WTC11 (cell line): ENCODE measurements at regions not wholly inside any gene's neighbourhood (a gene's known extent, or its start where the extent isn't known, plus 50 kb on each side); places are given as distances from the start of the nearest gene placed in this dataset.

Experiments
- ATAC-seq: fragments of 200-7000 bp; cut with Tn5 transposase; 2 replicates; pipeline ENCODE4 v1.10.0; 2021; ENCODE audit warnings: mild to moderate bottlenecking, moderate library complexity
- CTCF ChIA-PET: fragments of 300-600 bp; sonication (Branson Sonifier 250); formaldehyde crosslinking; loops from one replicate; lab custom pipeline; 2021; ENCODE audit warnings: antibody characterized with exemption; lab: Charles Lee
- POLR2A ChIA-PET: fragments of 350-600 bp; sonication (Branson Sonifier 250); formaldehyde crosslinking; loops from one replicate; lab custom pipeline; 2021; ENCODE audit warnings: antibody characterized with exemption; lab: Charles Lee
- DNase-seq: peaks from one replicate; pipeline ENCODE4 v3.0.0; 2021; ENCODE audit warnings: low spot score
- H3K27ac Mint-ChIP-seq: 2 replicates; pipeline ENCODE4 v1.8.0; 2021; ENCODE audit warnings: mixed read lengths
- H3K27me3 Mint-ChIP-seq: 2 replicates; pipeline ENCODE4 v1.8.0; 2021; ENCODE audit warnings: low read depth, mild to moderate bottlenecking, moderate library complexity, mixed read lengths
- H3K36me3 Mint-ChIP-seq: 2 replicates; pipeline ENCODE4 v1.8.0; 2021; ENCODE audit warnings: mixed read lengths
- H3K4me1 Mint-ChIP-seq: 2 replicates; pipeline ENCODE4 v1.8.0; 2022; ENCODE audit warnings: mixed read lengths
- H3K4me3 Mint-ChIP-seq: 2 replicates; pipeline ENCODE4 v1.8.0; 2021; ENCODE audit warnings: mild to moderate bottlenecking, moderate library complexity, mixed read lengths
- H3K9me3 Mint-ChIP-seq: 2 replicates; pipeline ENCODE4 v1.8.0; 2021; ENCODE audit warnings: mixed read lengths
- ETV6 ChIP-seq: sonication (generic); formaldehyde crosslinking; IDR thresholded peaks from 2 replicates; pipeline ENCODE4 v1.8.1; 2022; ENCODE audit warnings: mild to moderate bottlenecking, missing genetic modification reagents
- FOXJ3 ChIP-seq: sonication (generic); formaldehyde crosslinking; IDR thresholded peaks from 2 replicates; pipeline ENCODE4 v1.9.0; 2021; ENCODE audit warnings: missing genetic modification reagents, mild to moderate bottlenecking, borderline replicate concordance
- IRF2 ChIP-seq: sonication (generic); formaldehyde crosslinking; IDR thresholded peaks from 2 replicates; pipeline ENCODE4 v1.8.0; 2022; ENCODE audit warnings: low read depth, missing genetic modification reagents, borderline replicate concordance
- JAZF1 ChIP-seq: fragments of 250-450 bp; sonication (Bioruptor Pico); IDR thresholded peaks from 2 replicates; pipeline ENCODE4 v1.9.0; 2021; ENCODE audit warnings: moderate library complexity, mild to moderate bottlenecking, inconsistent platforms
- KAT7 ChIP-seq: sonication (generic); formaldehyde crosslinking; IDR thresholded peaks from 2 replicates; pipeline ENCODE4 v1.8.1; 2023; ENCODE audit warnings: missing genetic modification reagents, mild to moderate bottlenecking, borderline replicate concordance
- MYBL2 ChIP-seq: sonication (generic); formaldehyde crosslinking; IDR thresholded peaks from 2 replicates; pipeline ENCODE4 v1.8.1; 2023; ENCODE audit warnings: mild to moderate bottlenecking, moderate library complexity, missing genetic modification reagents
- NR1H2 ChIP-seq: sonication (generic); formaldehyde crosslinking; IDR thresholded peaks from 2 replicates; pipeline ENCODE4 v1.9.0; 2021; ENCODE audit warnings: mild to moderate bottlenecking, moderate library complexity, missing genetic modification reagents
- SOX15 ChIP-seq: fragments of 250-450 bp; sonication (Bioruptor Pico); IDR thresholded peaks from 2 replicates; pipeline ENCODE4 v1.9.0; 2021; ENCODE audit warnings: mild to moderate bottlenecking
- SP1 ChIP-seq: sonication (generic); formaldehyde crosslinking; conservative IDR thresholded peaks from 2 replicates; pipeline ENCODE4 v1.8.1; 2022; ENCODE audit warnings: missing genetic modification reagents
- TEAD1 ChIP-seq: sonication (generic); formaldehyde crosslinking; IDR thresholded peaks from 2 replicates; pipeline ENCODE4 v1.8.0; 2022; ENCODE audit warnings: mild to moderate bottlenecking, missing genetic modification reagents
- ZNF232 ChIP-seq: sonication (generic); formaldehyde crosslinking; IDR thresholded peaks from 2 replicates; pipeline ENCODE4 v1.8.0; 2022; ENCODE audit warnings: mild to moderate bottlenecking, missing genetic modification reagents
- ZNF671 ChIP-seq: fragments of 250-450 bp; sonication (Bioruptor Pico); IDR thresholded peaks from 2 replicates; pipeline ENCODE4 v1.8.0; 2021; ENCODE audit warnings: mild to moderate bottlenecking
- TF ChIP-seq, protein P1 (sequence below): sonication (generic); formaldehyde crosslinking; IDR thresholded peaks from 2 replicates; pipeline ENCODE4 v1.8.1; 2023; ENCODE audit warnings: mild to moderate bottlenecking, missing genetic modification reagents, borderline replicate concordance
- TF ChIP-seq, protein P2 (sequence below): sonication (generic); formaldehyde crosslinking; IDR thresholded peaks from 2 replicates; pipeline ENCODE4 v1.8.0; 2022; ENCODE audit warnings: mild to moderate bottlenecking, missing genetic modification reagents
- TF ChIP-seq, protein P3 (sequence below): sonication (generic); formaldehyde crosslinking; IDR thresholded peaks from 2 replicates; pipeline ENCODE4 v1.8.1; 2023; ENCODE audit warnings: mild to moderate bottlenecking, moderate library complexity, missing genetic modification reagents
- TF ChIP-seq, protein P4 (sequence below): sonication (generic); formaldehyde crosslinking; IDR thresholded peaks from 2 replicates; pipeline ENCODE4 v1.8.0; 2023; ENCODE audit warnings: mild to moderate bottlenecking, missing genetic modification reagents
- TF ChIP-seq, protein P5 (sequence below): sonication (generic); formaldehyde crosslinking; IDR thresholded peaks from 2 replicates; pipeline ENCODE4 v1.8.1; 2022; ENCODE audit warnings: mild to moderate bottlenecking, moderate library complexity, missing genetic modification reagents
- TF ChIP-seq, protein P6 (sequence below): fragments of 250-450 bp; sonication (Bioruptor Pico); IDR thresholded peaks from 2 replicates; pipeline ENCODE4 v1.9.0; 2021; ENCODE audit warnings: mild to moderate bottlenecking
- TF ChIP-seq, protein P7 (sequence below): sonication (generic); formaldehyde crosslinking; conservative IDR thresholded peaks from 2 replicates; pipeline ENCODE4 v1.8.1; 2023; ENCODE audit warnings: mild to moderate bottlenecking, low read depth, missing genetic modification reagents, moderate library complexity
- TF ChIP-seq, protein P8 (sequence below): sonication (generic); formaldehyde crosslinking; IDR thresholded peaks from 2 replicates; pipeline ENCODE4 v1.8.1; 2023; ENCODE audit warnings: mild to moderate bottlenecking, missing genetic modification reagents

DNA sequence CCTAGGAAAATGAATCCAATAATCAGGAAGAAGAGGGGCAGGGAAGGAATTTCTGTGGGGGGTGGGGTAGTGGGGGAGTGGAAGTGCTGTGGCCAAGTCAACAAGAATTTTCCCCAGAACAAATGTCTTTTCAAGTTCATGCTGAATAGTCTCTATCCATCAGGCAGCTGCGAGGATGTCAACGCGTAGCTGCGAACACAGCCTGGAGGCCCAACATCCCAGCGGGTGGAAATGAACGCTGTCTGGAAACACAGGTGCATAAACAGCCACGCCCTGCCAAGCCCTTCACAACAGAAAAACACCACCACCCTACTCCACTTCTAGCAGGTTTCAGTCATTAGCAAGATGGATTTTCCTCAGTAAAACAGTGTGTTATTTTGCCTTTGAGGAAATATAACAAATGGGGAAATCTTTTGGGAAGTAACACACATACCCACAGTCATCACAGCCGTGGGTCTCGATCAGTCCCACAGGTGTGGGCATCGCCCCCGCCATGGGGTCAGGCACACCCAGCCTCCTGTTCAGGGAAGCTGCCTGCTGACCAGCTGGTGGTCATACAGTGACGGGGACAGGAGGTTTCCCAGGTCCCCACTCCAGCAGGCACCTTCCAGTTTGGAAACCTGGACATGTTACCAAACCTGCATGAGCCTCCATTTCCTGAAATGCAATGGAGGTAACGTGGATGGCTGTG, 112.1 kb upstream of the THBS2 start (continued):
- no peak for TF ChIP-seq SP1 (CRISPR knock-in tag)
- TF ChIP-seq TEAD1 (CRISPR knock-in tag), result no peak
- TF ChIP-seq, protein P1, sequence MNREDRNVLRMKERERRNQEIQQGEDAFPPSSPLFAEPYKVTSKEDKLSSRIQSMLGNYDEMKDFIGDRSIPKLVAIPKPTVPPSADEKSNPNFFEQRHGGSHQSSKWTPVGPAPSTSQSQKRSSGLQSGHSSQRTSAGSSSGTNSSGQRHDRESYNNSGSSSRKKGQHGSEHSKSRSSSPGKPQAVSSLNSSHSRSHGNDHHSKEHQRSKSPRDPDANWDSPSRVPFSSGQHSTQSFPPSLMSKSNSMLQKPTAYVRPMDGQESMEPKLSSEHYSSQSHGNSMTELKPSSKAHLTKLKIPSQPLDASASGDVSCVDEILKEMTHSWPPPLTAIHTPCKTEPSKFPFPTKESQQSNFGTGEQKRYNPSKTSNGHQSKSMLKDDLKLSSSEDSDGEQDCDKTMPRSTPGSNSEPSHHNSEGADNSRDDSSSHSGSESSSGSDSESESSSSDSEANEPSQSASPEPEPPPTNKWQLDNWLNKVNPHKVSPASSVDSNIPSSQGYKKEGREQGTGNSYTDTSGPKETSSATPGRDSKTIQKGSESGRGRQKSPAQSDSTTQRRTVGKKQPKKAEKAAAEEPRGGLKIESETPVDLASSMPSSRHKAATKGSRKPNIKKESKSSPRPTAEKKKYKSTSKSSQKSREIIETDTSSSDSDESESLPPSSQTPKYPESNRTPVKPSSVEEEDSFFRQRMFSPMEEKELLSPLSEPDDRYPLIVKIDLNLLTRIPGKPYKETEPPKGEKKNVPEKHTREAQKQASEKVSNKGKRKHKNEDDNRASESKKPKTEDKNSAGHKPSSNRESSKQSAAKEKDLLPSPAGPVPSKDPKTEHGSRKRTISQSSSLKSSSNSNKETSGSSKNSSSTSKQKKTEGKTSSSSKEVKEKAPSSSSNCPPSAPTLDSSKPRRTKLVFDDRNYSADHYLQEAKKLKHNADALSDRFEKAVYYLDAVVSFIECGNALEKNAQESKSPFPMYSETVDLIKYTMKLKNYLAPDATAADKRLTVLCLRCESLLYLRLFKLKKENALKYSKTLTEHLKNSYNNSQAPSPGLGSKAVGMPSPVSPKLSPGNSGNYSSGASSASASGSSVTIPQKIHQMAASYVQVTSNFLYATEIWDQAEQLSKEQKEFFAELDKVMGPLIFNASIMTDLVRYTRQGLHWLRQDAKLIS, result no peak
- no peak for TF ChIP-seq ETV6
- no peak for TF ChIP-seq NR1H2 (CRISPR knock-in tag)
- no peak for TF ChIP-seq ZNF671 (CRISPR knock-in tag)
- no peak for TF ChIP-seq SOX15
- TF ChIP-seq, protein P2, sequence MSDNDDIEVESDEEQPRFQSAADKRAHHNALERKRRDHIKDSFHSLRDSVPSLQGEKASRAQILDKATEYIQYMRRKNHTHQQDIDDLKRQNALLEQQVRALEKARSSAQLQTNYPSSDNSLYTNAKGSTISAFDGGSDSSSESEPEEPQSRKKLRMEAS (CRISPR knock-in tag), result no peak
- TF ChIP-seq, protein P3, sequence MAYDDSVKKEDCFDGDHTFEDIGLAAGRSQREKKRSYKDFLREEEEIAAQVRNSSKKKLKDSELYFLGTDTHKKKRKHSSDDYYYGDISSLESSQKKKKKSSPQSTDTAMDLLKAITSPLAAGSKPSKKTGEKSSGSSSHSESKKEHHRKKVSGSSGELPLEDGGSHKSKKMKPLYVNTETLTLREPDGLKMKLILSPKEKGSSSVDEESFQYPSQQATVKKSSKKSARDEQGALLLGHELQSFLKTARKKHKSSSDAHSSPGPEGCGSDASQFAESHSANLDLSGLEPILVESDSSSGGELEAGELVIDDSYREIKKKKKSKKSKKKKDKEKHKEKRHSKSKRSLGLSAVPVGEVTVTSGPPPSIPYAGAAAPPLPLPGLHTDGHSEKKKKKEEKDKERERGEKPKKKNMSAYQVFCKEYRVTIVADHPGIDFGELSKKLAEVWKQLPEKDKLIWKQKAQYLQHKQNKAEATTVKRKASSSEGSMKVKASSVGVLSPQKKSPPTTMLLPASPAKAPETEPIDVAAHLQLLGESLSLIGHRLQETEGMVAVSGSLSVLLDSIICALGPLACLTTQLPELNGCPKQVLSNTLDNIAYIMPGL, result no peak

DNA sequence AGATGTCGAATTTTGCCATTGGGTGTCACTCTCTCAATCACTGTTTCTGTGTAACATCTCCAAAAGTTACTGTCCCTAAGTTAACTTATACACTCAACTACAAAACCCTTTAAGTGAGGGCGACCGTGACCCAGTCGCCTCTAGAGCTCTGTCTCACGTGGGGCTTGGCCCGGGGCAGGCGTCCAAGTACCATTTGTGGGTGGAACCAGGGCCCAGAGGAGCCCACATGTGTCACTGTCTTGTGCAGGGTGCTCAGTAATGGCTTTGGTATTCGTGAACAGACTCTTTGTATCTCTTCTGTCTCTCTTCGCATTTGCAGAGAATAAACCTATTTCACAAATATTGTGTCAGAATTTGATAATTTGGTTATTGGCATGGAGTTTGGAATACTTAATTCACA, 109.9 kb upstream of the THBS2 start:
- POLR2A ChIA-PET, result no interaction called here
- H3K9me3 Mint-ChIP-seq, result peaks cover 22% of the 10 kb centered on the region
- ATAC-seq, result no peak
- no peak overlapping the region for H3K27ac Mint-ChIP-seq
- H3K27me3 Mint-ChIP-seq, result peaks cover 6% of the 10 kb centered on the region
- no peak for DNase-seq
- H3K4me3 Mint-ChIP-seq, result no peak overlapping the region
- peaks cover 15% of the 10 kb centered on the region for H3K36me3 Mint-ChIP-seq
- no peaks in the 10 kb centered on the region for H3K4me1 Mint-ChIP-seq
- CTCF ChIA-PET, result no interaction called here
- TF ChIP-seq, protein P4, sequence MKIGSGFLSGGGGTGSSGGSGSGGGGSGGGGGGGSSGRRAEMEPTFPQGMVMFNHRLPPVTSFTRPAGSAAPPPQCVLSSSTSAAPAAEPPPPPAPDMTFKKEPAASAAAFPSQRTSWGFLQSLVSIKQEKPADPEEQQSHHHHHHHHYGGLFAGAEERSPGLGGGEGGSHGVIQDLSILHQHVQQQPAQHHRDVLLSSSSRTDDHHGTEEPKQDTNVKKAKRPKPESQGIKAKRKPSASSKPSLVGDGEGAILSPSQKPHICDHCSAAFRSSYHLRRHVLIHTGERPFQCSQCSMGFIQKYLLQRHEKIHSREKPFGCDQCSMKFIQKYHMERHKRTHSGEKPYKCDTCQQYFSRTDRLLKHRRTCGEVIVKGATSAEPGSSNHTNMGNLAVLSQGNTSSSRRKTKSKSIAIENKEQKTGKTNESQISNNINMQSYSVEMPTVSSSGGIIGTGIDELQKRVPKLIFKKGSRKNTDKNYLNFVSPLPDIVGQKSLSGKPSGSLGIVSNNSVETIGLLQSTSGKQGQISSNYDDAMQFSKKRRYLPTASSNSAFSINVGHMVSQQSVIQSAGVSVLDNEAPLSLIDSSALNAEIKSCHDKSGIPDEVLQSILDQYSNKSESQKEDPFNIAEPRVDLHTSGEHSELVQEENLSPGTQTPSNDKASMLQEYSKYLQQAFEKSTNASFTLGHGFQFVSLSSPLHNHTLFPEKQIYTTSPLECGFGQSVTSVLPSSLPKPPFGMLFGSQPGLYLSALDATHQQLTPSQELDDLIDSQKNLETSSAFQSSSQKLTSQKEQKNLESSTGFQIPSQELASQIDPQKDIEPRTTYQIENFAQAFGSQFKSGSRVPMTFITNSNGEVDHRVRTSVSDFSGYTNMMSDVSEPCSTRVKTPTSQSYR, result no peak
- TF ChIP-seq, protein P5, sequence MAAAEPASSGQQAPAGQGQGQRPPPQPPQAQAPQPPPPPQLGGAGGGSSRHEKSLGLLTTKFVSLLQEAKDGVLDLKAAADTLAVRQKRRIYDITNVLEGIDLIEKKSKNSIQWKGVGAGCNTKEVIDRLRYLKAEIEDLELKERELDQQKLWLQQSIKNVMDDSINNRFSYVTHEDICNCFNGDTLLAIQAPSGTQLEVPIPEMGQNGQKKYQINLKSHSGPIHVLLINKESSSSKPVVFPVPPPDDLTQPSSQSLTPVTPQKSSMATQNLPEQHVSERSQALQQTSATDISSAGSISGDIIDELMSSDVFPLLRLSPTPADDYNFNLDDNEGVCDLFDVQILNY (CRISPR knock-in tag), result no peak
- TF ChIP-seq IRF2 (CRISPR knock-in tag) (no peak), TEAD1 (CRISPR knock-in tag) (no peak), FOXJ3 (no peak), KAT7 (no peak), MYBL2 (CRISPR knock-in tag) (no peak), ZNF232 (no peak), JAZF1 (CRISPR knock-in tag) (no peak)
- TF ChIP-seq, protein P6, sequence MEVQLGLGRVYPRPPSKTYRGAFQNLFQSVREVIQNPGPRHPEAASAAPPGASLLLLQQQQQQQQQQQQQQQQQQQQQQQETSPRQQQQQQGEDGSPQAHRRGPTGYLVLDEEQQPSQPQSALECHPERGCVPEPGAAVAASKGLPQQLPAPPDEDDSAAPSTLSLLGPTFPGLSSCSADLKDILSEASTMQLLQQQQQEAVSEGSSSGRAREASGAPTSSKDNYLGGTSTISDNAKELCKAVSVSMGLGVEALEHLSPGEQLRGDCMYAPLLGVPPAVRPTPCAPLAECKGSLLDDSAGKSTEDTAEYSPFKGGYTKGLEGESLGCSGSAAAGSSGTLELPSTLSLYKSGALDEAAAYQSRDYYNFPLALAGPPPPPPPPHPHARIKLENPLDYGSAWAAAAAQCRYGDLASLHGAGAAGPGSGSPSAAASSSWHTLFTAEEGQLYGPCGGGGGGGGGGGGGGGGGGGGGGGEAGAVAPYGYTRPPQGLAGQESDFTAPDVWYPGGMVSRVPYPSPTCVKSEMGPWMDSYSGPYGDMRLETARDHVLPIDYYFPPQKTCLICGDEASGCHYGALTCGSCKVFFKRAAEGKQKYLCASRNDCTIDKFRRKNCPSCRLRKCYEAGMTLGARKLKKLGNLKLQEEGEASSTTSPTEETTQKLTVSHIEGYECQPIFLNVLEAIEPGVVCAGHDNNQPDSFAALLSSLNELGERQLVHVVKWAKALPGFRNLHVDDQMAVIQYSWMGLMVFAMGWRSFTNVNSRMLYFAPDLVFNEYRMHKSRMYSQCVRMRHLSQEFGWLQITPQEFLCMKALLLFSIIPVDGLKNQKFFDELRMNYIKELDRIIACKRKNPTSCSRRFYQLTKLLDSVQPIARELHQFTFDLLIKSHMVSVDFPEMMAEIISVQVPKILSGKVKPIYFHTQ, result no peak
- TF ChIP-seq, protein P7, sequence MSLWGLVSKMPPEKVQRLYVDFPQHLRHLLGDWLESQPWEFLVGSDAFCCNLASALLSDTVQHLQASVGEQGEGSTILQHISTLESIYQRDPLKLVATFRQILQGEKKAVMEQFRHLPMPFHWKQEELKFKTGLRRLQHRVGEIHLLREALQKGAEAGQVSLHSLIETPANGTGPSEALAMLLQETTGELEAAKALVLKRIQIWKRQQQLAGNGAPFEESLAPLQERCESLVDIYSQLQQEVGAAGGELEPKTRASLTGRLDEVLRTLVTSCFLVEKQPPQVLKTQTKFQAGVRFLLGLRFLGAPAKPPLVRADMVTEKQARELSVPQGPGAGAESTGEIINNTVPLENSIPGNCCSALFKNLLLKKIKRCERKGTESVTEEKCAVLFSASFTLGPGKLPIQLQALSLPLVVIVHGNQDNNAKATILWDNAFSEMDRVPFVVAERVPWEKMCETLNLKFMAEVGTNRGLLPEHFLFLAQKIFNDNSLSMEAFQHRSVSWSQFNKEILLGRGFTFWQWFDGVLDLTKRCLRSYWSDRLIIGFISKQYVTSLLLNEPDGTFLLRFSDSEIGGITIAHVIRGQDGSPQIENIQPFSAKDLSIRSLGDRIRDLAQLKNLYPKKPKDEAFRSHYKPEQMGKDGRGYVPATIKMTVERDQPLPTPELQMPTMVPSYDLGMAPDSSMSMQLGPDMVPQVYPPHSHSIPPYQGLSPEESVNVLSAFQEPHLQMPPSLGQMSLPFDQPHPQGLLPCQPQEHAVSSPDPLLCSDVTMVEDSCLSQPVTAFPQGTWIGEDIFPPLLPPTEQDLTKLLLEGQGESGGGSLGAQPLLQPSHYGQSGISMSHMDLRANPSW (CRISPR knock-in tag), result no peak
- TF ChIP-seq, protein P8, sequence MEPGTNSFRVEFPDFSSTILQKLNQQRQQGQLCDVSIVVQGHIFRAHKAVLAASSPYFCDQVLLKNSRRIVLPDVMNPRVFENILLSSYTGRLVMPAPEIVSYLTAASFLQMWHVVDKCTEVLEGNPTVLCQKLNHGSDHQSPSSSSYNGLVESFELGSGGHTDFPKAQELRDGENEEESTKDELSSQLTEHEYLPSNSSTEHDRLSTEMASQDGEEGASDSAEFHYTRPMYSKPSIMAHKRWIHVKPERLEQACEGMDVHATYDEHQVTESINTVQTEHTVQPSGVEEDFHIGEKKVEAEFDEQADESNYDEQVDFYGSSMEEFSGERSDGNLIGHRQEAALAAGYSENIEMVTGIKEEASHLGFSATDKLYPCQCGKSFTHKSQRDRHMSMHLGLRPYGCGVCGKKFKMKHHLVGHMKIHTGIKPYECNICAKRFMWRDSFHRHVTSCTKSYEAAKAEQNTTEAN (CRISPR knock-in tag), result no peak
